MCF 10A (cell line): ENCODE measurements at regions not wholly inside any gene's neighbourhood (a gene's known extent, or its start where the extent isn't known, plus 50 kb on each side); places are given as distances from the start of the nearest gene placed in this dataset.

Source experiments
- BruUV-seq: library from RNA; stranded (reverse); fragments of 400-500 nt; replicated peaks from 2 replicates; lab custom pipeline; 2021; lab: Mats Ljungman, UMichigan
- CTCF ChIA-PET: fragments of 300-600 bp; sonication (Branson Sonifier 250); formaldehyde crosslinking; extraction: SDS; loops from one replicate; lab custom pipeline; 2021; ENCODE audit warnings: antibody characterized with exemption, inconsistent platforms; lab: Yijun Ruan, JAX
- POLR2A ChIA-PET: fragments of 300-600, 350-650 bp; sonication (Branson Sonifier 250); formaldehyde crosslinking; extraction: SDS; loops from one replicate; lab custom pipeline; 2020; ENCODE audit warnings: antibody characterized with exemption, inconsistent platforms; lab: Yijun Ruan, JAX
- DNase-seq: peaks from one replicate; pipeline ENCODE4 v3.0.0-alpha.2; 2018; ENCODE audit not compliant: unreplicated experiment
- H3K27ac Mint-ChIP-seq: one replicate; pipeline ENCODE4 v1.8.0; 2022; ENCODE audit warnings: mild to moderate bottlenecking, low read depth, mixed read lengths; ENCODE audit not compliant: unreplicated experiment
- H3K27me3 Mint-ChIP-seq: one replicate; pipeline ENCODE4 v1.8.0; 2022; ENCODE audit warnings: mixed read lengths; ENCODE audit not compliant: insufficient read depth, unreplicated experiment
- H3K36me3 Mint-ChIP-seq: one replicate; pipeline ENCODE4 v1.8.0; 2022; ENCODE audit warnings: mild to moderate bottlenecking, moderate library complexity, mixed read lengths; ENCODE audit not compliant: insufficient read depth, unreplicated experiment
- H3K4me1 Mint-ChIP-seq: one replicate; pipeline ENCODE4 v1.8.0; 2022; ENCODE audit warnings: mixed read lengths; ENCODE audit not compliant: insufficient read depth, unreplicated experiment
- H3K4me3 Mint-ChIP-seq: one replicate; pipeline ENCODE4 v1.8.0; 2022; ENCODE audit warnings: mild to moderate bottlenecking, moderate library complexity, mixed read lengths; ENCODE audit not compliant: unreplicated experiment
- H3K9me3 Mint-ChIP-seq: one replicate; pipeline ENCODE4 v1.8.0; 2022; ENCODE audit warnings: mixed read lengths; ENCODE audit not compliant: unreplicated experiment
- CTCF ChIP-seq: fragments of 200-600 bp; IDR thresholded peaks from one replicate; pipeline ENCODE4 v1.8.0; 2022; ENCODE audit warnings: antibody characterized with exemption, mild to moderate bottlenecking; ENCODE audit not compliant: unreplicated experiment
- intact Hi-C: fragments of 100-400 bp; cut with micrococcal nuclease; formaldehyde crosslinking; loops from 2 replicates; pipeline ENCODE4 v1.14.1; 2022

- CTCF ChIA-PET = no interaction called here
- POLR2A ChIA-PET = no interaction called here
- Mint-ChIP-seq H3K4me1 (no peaks in the 10 kb centered on the region), H3K36me3 (no peaks in the 10 kb centered on the region), H3K27ac (no peak overlapping the region), H3K9me3 (peaks cover 22% of the 10 kb centered on the region), H3K27me3 (no peaks in the 10 kb centered on the region), H3K4me3 (no peak overlapping the region)
- no TSS peak for BruUV-seq
- DNase-seq = no peak
- no peak for TF ChIP-seq CTCF
- intact Hi-C loops = no loop called here
Measured at GRCh38 chr22:49070501-49070900, 757.2 kb downstream of the BRD1 start.

DNA sequence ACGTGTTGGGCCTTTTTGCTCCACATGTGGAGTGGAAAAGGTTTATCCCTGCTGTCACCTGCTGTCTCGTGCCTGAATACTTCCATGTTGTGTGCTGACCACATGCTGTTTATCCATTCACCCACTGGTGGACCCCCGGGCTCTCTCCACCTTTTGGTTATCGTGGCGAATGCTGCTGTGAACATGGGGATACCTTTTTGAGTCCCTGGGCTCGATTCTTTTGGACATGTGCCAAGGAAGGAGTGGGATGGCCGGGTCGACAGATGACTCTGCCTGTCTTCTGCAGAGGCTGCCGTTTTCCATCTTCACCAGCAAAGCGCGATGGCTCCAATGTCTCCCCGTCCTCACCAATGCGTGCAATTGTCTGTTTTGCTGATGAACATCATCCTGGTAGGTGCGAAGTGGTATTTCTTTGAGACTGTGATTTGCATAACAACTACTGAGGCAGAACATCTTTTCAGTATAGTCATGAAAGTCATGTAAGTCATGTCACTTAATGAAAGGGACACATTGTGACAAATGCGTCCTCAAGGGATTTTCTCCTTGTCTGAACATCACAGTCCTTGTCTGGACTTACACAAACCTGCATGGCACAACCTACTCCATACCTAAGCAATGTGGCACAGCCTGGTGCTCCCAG is 758.7 kb downstream of the BRD1 start:
- H3K9me3 Mint-ChIP-seq = peaks cover 25% of the 10 kb centered on the region

GRCh38 chr22:49067504-49067903 is 760.2 kb downstream of the BRD1 start:
- Mint-ChIP-seq H3K4me3 (no peak overlapping the region), H3K4me1 (no peaks in the 10 kb centered on the region), H3K9me3 (peaks cover 27% of the 10 kb centered on the region), H3K36me3 (no peaks in the 10 kb centered on the region), H3K27ac (no peak overlapping the region), H3K27me3 (no peaks in the 10 kb centered on the region)
- ChIA-PET CTCF (no interaction called here), POLR2A (no interaction called here)
- DNase-seq = no peak
- intact Hi-C loops = no loop called here
- TF ChIP-seq CTCF = no peak
- no TSS peak for BruUV-seq

More for the DNA sequence above, 758.7 kb downstream of the BRD1 start:
- no peak for DNase-seq
- Mint-ChIP-seq H3K27ac (no peak overlapping the region), H3K36me3 (no peaks in the 10 kb centered on the region), H3K4me3 (no peak overlapping the region), H3K27me3 (no peaks in the 10 kb centered on the region), H3K4me1 (no peaks in the 10 kb centered on the region)
- ChIA-PET POLR2A (no interaction called here), CTCF (no interaction called here)
- no TSS peak for BruUV-seq
- no peak for TF ChIP-seq CTCF
- intact Hi-C loops = no loop called here

- no peaks in the 10 kb centered on the region for H3K4me1 Mint-ChIP-seq
- H3K27me3 Mint-ChIP-seq = no peaks in the 10 kb centered on the region
- H3K27ac Mint-ChIP-seq = no peak overlapping the region
- CTCF ChIA-PET = interaction anchor here (0.6 kb wide), 1 partner anchor 240 kb away, joined by 4 read pairs; no protein-coding TSS in a partner anchor
- BruUV-seq = no TSS peak
- TF ChIP-seq CTCF = no peak
- no peaks in the 10 kb centered on the region for H3K36me3 Mint-ChIP-seq
- intact Hi-C loops = no loop called here
- POLR2A ChIA-PET = no interaction called here
- H3K9me3 Mint-ChIP-seq = peaks cover 27% of the 10 kb centered on the region
- no peak for DNase-seq
- no peak overlapping the region for H3K4me3 Mint-ChIP-seq
Measured at GRCh38 chr22:49066619-49067018, 761.1 kb downstream of the BRD1 start.
